Liver (tissue), 8 donors: ENCODE measurements at regions not wholly inside any gene's neighbourhood (a gene's known extent, or its start where the extent isn't known, plus 50 kb on each side); places are given as distances from the start of the nearest gene placed in this dataset.

Experiments used
- DNase-seq: peaks from one replicate; pipeline ENCODE4 v3.0.0-alpha.2; 2017; ENCODE audit warnings: low spot score
- H3K27ac ChIP-seq, 2 donors: one replicate each; pipeline ENCODE4 v1.7.0; 2013; ENCODE audit warnings: inconsistent platforms in 2 of 2, low read length in 2 of 2, control low read depth in 1 of 2, low read depth in 1 of 2, mild to moderate bottlenecking in 1 of 2
- H3K27me3 ChIP-seq, 4 donors: one replicate each; pipeline versions ENCODE4 v1.6.1 to v1.7.0; 2013; ENCODE audit warnings: low read length in 3 of 4, inconsistent platforms in 1 of 4, mild to moderate bottlenecking in 1 of 4, moderate library complexity in 1 of 4; ENCODE audit not compliant: control insufficient read depth in 4 of 4, insufficient read depth in 4 of 4
- H3K36me3 ChIP-seq, 4 donors: one replicate each; pipeline versions ENCODE4 v1.6.1 to v1.7.0; 2013; ENCODE audit warnings: low read length in 3 of 4, mild to moderate bottlenecking in 3 of 4, low read depth in 1 of 4, moderate library complexity in 1 of 4; ENCODE audit not compliant: control insufficient read depth in 4 of 4, insufficient read depth in 3 of 4
- H3K4me1 ChIP-seq, 4 donors: one replicate each; pipeline versions ENCODE4 v1.6.1 to v1.7.0; 2013; ENCODE audit warnings: low read length in 3 of 4, mild to moderate bottlenecking in 3 of 4, moderate library complexity in 1 of 4; ENCODE audit not compliant: control insufficient read depth in 4 of 4, insufficient read depth in 4 of 4
- H3K4me3 ChIP-seq, 3 donors: one replicate each; pipeline versions ENCODE4 v1.6.1 to v1.7.0; 2013; ENCODE audit warnings: low read length in 3 of 3, control low read depth in 1 of 3, low read depth in 1 of 3, mild to moderate bottlenecking in 1 of 3
- H3K9ac ChIP-seq, 2 donors: one replicate each; pipeline ENCODE4 v1.7.0; 2013; ENCODE audit warnings: low read length in 2 of 2, mild to moderate bottlenecking in 2 of 2, moderate library complexity in 2 of 2, control low read depth in 1 of 2, low read depth in 1 of 2
- H3K9me3 ChIP-seq, 4 donors: one replicate each; pipeline versions ENCODE4 v1.6.1 to v1.7.0; 2013; ENCODE audit warnings: low read length in 3 of 4; ENCODE audit not compliant: control insufficient read depth in 4 of 4
- ATF3 ChIP-seq: IDR thresholded peaks from 2 replicates; pipeline ENCODE4 v1.6.1; 2016; ENCODE audit warnings: antibody characterized with exemption
- CTCF ChIP-seq: fragments of 150-350 bp; IDR thresholded peaks from 2 replicates; pipeline ENCODE4 v1.5.1; 2017; ENCODE audit warnings: improper control_type of control experiment, low read depth, low read length; ENCODE audit not compliant: missing input control
- EGR1 ChIP-seq, 2 donors: IDR thresholded peaks; 2 replicates each; pipeline ENCODE4 v1.6.1; 2016 to 2018; ENCODE audit warnings: antibody characterized with exemption in 2 of 2, low read depth in 2 of 2
- FOXA2 ChIP-seq: IDR thresholded peaks from 2 replicates; pipeline ENCODE4 v1.6.1; 2016; ENCODE audit warnings: antibody characterized with exemption
- GABPA ChIP-seq, 2 donors: IDR thresholded peaks in 1 of 2; conservative IDR thresholded peaks in 1 of 2; 2 replicates each; pipeline ENCODE4 v1.6.1; 2016; ENCODE audit warnings: antibody characterized with exemption in 2 of 2, mild to moderate bottlenecking in 1 of 2, moderate library complexity in 1 of 2
- HNF4A ChIP-seq, 2 donors: conservative IDR thresholded peaks; 2 replicates each; pipeline ENCODE4 v1.6.1; 2016; ENCODE audit warnings: antibody characterized with exemption in 2 of 2, mild to moderate bottlenecking in 2 of 2
- JUND ChIP-seq, 2 donors: IDR thresholded peaks; 2 replicates each; pipeline ENCODE4 v1.6.1; 2016; ENCODE audit warnings: antibody characterized with exemption in 2 of 2
- MAX ChIP-seq: IDR thresholded peaks from 2 replicates; pipeline ENCODE4 v1.6.1; 2016; ENCODE audit warnings: antibody characterized with exemption
- NR2F2 ChIP-seq: IDR thresholded peaks from 2 replicates; pipeline ENCODE4 v1.6.1; 2016; ENCODE audit warnings: antibody characterized with exemption
- RAD21 ChIP-seq, 2 donors: IDR thresholded peaks; 2 replicates each; pipeline ENCODE4 v1.6.1; 2016; ENCODE audit warnings: antibody characterized with exemption in 2 of 2, mild to moderate bottlenecking in 2 of 2
- REST ChIP-seq: IDR thresholded peaks from 2 replicates; pipeline ENCODE4 v1.6.1; 2016; ENCODE audit warnings: antibody characterized with exemption, mild to moderate bottlenecking
- RXRA ChIP-seq, 2 donors: IDR thresholded peaks; 2 replicates each; pipeline ENCODE4 v1.6.1; 2017 to 2018; ENCODE audit warnings: antibody characterized with exemption in 2 of 2, mild to moderate bottlenecking in 1 of 2
- SP1 ChIP-seq: IDR thresholded peaks from 2 replicates; pipeline ENCODE4 v1.6.1; 2018; ENCODE audit warnings: antibody characterized with exemption, mild to moderate bottlenecking
- TAF1 ChIP-seq: conservative IDR thresholded peaks from 2 replicates; pipeline ENCODE4 v1.6.1; 2016; ENCODE audit warnings: antibody characterized with exemption, mild to moderate bottlenecking
- YY1 ChIP-seq: IDR thresholded peaks from 2 replicates; pipeline ENCODE4 v1.6.1; 2016; ENCODE audit warnings: antibody characterized with exemption, mild to moderate bottlenecking
- ZBTB33 ChIP-seq: IDR thresholded peaks from 2 replicates; pipeline ENCODE4 v1.6.1; 2016; ENCODE audit warnings: antibody characterized with exemption
- WGBS: extraction: QIAGEN DNeasy Blood & Tissue Kit; methylation state at CpG from one replicate; pipeline ENCODE4 v1.1.7; 2013; 5-methylcytosine and 5-hydroxymethylcytosine counted together
- donor health status: healthy.
- donor health status: healthy.
- donor health status: healthy.
- donor health status: healthy.
- donor health status: healthy.

GRCh38 chr2:56811401-56811800, 627.6 kb downstream of the CCDC85A start:
- Histone ChIP-seq H3K9ac (no peak overlapping the region), H3K4me1 (no peaks in the 10 kb centered on the region), H3K27ac (no peak overlapping the region), H3K4me3 (no peak overlapping the region), H3K36me3 (no peaks in the 10 kb centered on the region), H3K9me3 (no peaks in the 10 kb centered on the region), H3K27me3 (no peaks in the 10 kb centered on the region)
- 49% methylated on average over 2 of the region's 2 CpGs for WGBS
- DNase-seq = no peak
- TF ChIP-seq RAD21 (IDR thresholded peaks at IDR 0.05) (no peak), ATF3 (no peak), MAX (no peak), RXRA (IDR thresholded peaks at IDR 0.05) (no peak), FOXA2 (no peak), NR2F2 (no peak), YY1 (no peak)

GRCh38 chr2:56812432-56812831, 628.6 kb downstream of the CCDC85A start:
- no peaks in the 10 kb centered on the region for H3K9me3 ChIP-seq
- TF ChIP-seq JUND (IDR thresholded peaks at IDR 0.05) = no peak
- TF ChIP-seq FOXA2 = no peak
- TF ChIP-seq SP1 = no peak
- no peak for TF ChIP-seq GABPA (IDR thresholded peaks at IDR 0.05 in 1 of 2, conservative IDR thresholded peaks at IDR 0.05 in 1 of 2)
- TF ChIP-seq HNF4A (conservative IDR thresholded peaks at IDR 0.05) = no peak
- no peaks in the 10 kb centered on the region for H3K27me3 ChIP-seq
- no peak overlapping the region for H3K27ac ChIP-seq
- H3K4me3 ChIP-seq = no peak overlapping the region
- H3K4me1 ChIP-seq = no peaks in the 10 kb centered on the region
- no peak overlapping the region for H3K9ac ChIP-seq
- 86% methylated on average over 1 of the region's 1 CpG for WGBS
- no peaks in the 10 kb centered on the region for H3K36me3 ChIP-seq
- DNase-seq = no peak

GRCh38 chr2:56813490-56813889, 629.7 kb downstream of the CCDC85A start:
- Histone ChIP-seq H3K27ac (no peak overlapping the region), H3K9me3 (no peaks in the 10 kb centered on the region), H3K9ac (no peak overlapping the region), H3K27me3 (no peaks in the 10 kb centered on the region), H3K36me3 (no peaks in the 10 kb centered on the region), H3K4me1 (peaks cover 0 to under 1% (median 0%) of the 10 kb centered on the region in 4 donors), H3K4me3 (no peak overlapping the region)
- no peak for DNase-seq
- 55% methylated on average over 2 of the region's 2 CpGs for WGBS
- TF ChIP-seq HNF4A (conservative IDR thresholded peaks at IDR 0.05) (peak; percentile 17 to 55), ZBTB33 (no peak)

GRCh38 chr2:56816666-56817065, 632.9 kb downstream of the CCDC85A start:
- Histone ChIP-seq H3K27ac (no peak overlapping the region), H3K4me1 (peaks cover 0 to 3% (median 0%) of the 10 kb centered on the region in 4 donors), H3K27me3 (no peaks in the 10 kb centered on the region), H3K9me3 (no peaks in the 10 kb centered on the region), H3K9ac (no peak overlapping the region), H3K4me3 (no peak overlapping the region), H3K36me3 (no peaks in the 10 kb centered on the region)
- DNase-seq = no peak
- 71% methylated on average over 5 of the region's 5 CpGs for WGBS
- TF ChIP-seq EGR1 (IDR thresholded peaks at IDR 0.05; ENCODE audit: low read depth in 2 of 2) = no peak
- no peak for TF ChIP-seq SP1
- TF ChIP-seq CTCF = no peak
- no peak for TF ChIP-seq MAX
- no peak for TF ChIP-seq GABPA (IDR thresholded peaks at IDR 0.05 in 1 of 2, conservative IDR thresholded peaks at IDR 0.05 in 1 of 2)
- TF ChIP-seq RAD21 (IDR thresholded peaks at IDR 0.05) = no peak
- TF ChIP-seq REST = no peak
- no peak for TF ChIP-seq FOXA2
- no peak for TF ChIP-seq TAF1
- no peak for TF ChIP-seq NR2F2
- no peak for TF ChIP-seq JUND (IDR thresholded peaks at IDR 0.05)
- no peak for TF ChIP-seq RXRA (IDR thresholded peaks at IDR 0.05)
